Peyer's patch (tissue), 4 donors: ENCODE measurements at regions not wholly inside any gene's neighbourhood (a gene's known extent, or its start where the extent isn't known, plus 50 kb on each side); places are given as distances from the start of the nearest gene placed in this dataset.

Experiments used
- DNase-seq, 3 donors: peaks; one replicate each; pipeline ENCODE4 v3.0.0-alpha.2; 2017 to 2019
- H3K27ac ChIP-seq, 4 donors: fragments of 200-600 bp; sonication (generic); one replicate each; pipeline ENCODE4 v1.5.1; 2016 to 2019
- H3K27me3 ChIP-seq, 2 donors: fragments of 200-600 bp; sonication (generic); one replicate each; pipeline ENCODE4 v1.5.1; 2019
- H3K36me3 ChIP-seq, 3 donors: fragments of 200-600 bp; sonication (generic); one replicate each; pipeline ENCODE4 v1.5.1; 2016 to 2019
- H3K4me1 ChIP-seq, 4 donors: fragments of 200-600 bp; sonication (generic); one replicate each; pipeline ENCODE4 v1.5.1; 2016 to 2019
- H3K4me3 ChIP-seq, 4 donors: fragments of 200-600 bp; sonication (generic); 1 replicate in 3 of 4; 2 replicates in 1 of 4; pipeline ENCODE4 v1.5.1; 2016 to 2019; ENCODE audit warnings: mild to moderate bottlenecking in 1 of 4
- H3K9me3 ChIP-seq, 4 donors: fragments of 200-600 bp; sonication (generic); one replicate each; pipeline ENCODE4 v1.5.1; 2016 to 2019; ENCODE audit warnings: mild to moderate bottlenecking in 1 of 4
- CTCF ChIP-seq, 6 experiments: fragments of 450-650 bp in 4 of 6; fragments of 200-600 bp in 2 of 6; sonication (generic) in 1 of 6; IDR thresholded peaks; one replicate each; pipeline ENCODE4 v1.5.1; 2017 to 2019; ENCODE audit warnings: antibody characterized with exemption in 6 of 6, mild to moderate bottlenecking in 3 of 6, moderate library complexity in 1 of 6
- POLR2A ChIP-seq, 2 donors: fragments of 450-650 bp; IDR thresholded peaks; one replicate each; pipeline ENCODE4 v1.5.1; 2017; ENCODE audit warnings: antibody characterized with exemption in 2 of 2, mild to moderate bottlenecking in 2 of 2, moderate library complexity in 2 of 2

- H3K36me3 ChIP-seq, result no peaks in the 10 kb centered on the region
- TF ChIP-seq CTCF (IDR thresholded peaks at IDR 0.05) (no peak), POLR2A (IDR thresholded peaks at IDR 0.05) (no peak)
- no peak overlapping the region for H3K4me3 ChIP-seq
- H3K4me1 ChIP-seq, result peaks cover 0 to 9% (median 0%) of the 10 kb centered on the region in 4 donors
- no peaks in the 10 kb centered on the region for H3K9me3 ChIP-seq
- no peak for DNase-seq
- no peaks in the 10 kb centered on the region for H3K27me3 ChIP-seq
- no peak overlapping the region for H3K27ac ChIP-seq
These were observed 87.0 kb upstream of the SPATS2L start for GRCh38 chr2:200219309-200220113.

DNA sequence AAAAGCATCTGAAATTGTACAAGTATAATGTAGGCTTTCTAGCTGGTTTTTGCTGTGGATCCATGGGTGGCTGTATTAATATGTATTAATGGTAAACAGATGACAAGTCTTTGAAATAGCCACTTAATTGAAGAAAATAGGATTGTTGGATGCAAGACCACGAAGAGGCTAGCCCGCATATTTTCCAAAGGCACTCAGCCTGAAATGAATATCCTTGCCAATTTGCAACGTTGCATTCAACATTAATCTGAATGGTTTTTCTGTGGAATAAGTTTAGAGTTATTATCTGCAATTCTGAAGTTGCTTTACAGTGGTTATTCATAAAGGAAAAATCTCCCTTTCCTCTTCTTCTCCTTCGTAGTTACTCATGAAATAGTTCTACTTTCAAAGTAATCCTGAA, 86.2 kb upstream of the SPATS2L start:
- no peaks in the 10 kb centered on the region for H3K27me3 ChIP-seq
- H3K9me3 ChIP-seq, result no peaks in the 10 kb centered on the region
- no peak for TF ChIP-seq POLR2A (IDR thresholded peaks at IDR 0.05)
- TF ChIP-seq CTCF (IDR thresholded peaks at IDR 0.05), result no peak
- no peaks in the 10 kb centered on the region for H3K36me3 ChIP-seq
- no peak overlapping the region for H3K27ac ChIP-seq
- no peak for DNase-seq
- H3K4me1 ChIP-seq, result peaks cover 0 to 9% (median 0%) of the 10 kb centered on the region in 4 donors
- no peak overlapping the region for H3K4me3 ChIP-seq

- Histone ChIP-seq H3K27ac (no peak overlapping the region), H3K9me3 (no peaks in the 10 kb centered on the region), H3K4me3 (no peak overlapping the region), H3K4me1 (peaks cover 0 to 9% (median 0%) of the 10 kb centered on the region in 4 donors), H3K27me3 (no peaks in the 10 kb centered on the region), H3K36me3 (no peaks in the 10 kb centered on the region)
- TF ChIP-seq POLR2A (IDR thresholded peaks at IDR 0.05), result no peak
- no peak for TF ChIP-seq CTCF (IDR thresholded peaks at IDR 0.05)
- DNase-seq, result no peak
These were observed 85.2 kb upstream of the SPATS2L start for GRCh38 chr2:200221055-200221955.

- no peak overlapping the region for H3K27ac ChIP-seq
- no peaks in the 10 kb centered on the region for H3K27me3 ChIP-seq
- peaks cover 0 to 9% (median 0%) of the 10 kb centered on the region in 4 donors for H3K4me1 ChIP-seq
- no peak for TF ChIP-seq POLR2A (IDR thresholded peaks at IDR 0.05)
- H3K9me3 ChIP-seq, result no peaks in the 10 kb centered on the region
- no peak for DNase-seq
- H3K36me3 ChIP-seq, result no peaks in the 10 kb centered on the region
- no peak overlapping the region for H3K4me3 ChIP-seq
These were observed 83.7 kb upstream of the SPATS2L start for GRCh38 chr2:200222791-200223190.

DNA sequence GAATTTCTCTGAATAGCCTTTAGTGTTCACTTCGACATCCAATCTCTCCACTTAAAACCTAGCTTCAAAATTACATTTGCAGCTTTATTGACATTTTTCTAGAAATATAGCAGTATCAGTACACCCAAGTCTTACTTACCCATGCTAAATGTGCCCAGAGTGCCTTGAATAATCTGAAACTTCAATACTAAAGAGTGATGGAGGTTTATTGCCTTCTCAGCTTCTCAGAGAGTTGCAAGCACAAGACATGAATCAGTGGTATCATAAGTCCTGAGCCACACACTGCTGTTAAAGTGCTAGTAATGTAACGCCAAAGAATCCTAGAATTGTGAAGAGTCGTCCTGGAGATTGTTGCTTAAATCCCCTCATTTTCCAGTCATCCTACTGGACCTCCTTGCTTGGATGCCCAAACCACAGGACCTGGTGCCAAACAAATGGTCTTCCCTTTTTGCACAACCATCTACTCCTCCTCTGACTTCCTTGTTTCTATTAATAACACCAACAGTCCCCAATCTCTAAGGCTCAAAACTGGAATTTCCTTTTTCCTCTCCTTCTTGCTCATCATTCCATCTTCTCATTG, 83.2 kb upstream of the SPATS2L start:
- Histone ChIP-seq H3K36me3 (no peaks in the 10 kb centered on the region), H3K4me3 (no peak overlapping the region), H3K9me3 (no peaks in the 10 kb centered on the region), H3K27ac (no peak overlapping the region), H3K27me3 (no peaks in the 10 kb centered on the region), H3K4me1 (peaks cover 0 to 9% (median 0%) of the 10 kb centered on the region in 4 donors)
- TF ChIP-seq POLR2A (IDR thresholded peaks at IDR 0.05) (no peak), CTCF (IDR thresholded peaks at IDR 0.05) (no peak)
- no peak for DNase-seq
